ENCODE measurements at regions not wholly inside any gene's neighbourhood (a gene's known extent, or its start where the extent isn't known, plus 50 kb on each side); places are given as distances from the start of the nearest gene placed in this dataset.

DNA sequence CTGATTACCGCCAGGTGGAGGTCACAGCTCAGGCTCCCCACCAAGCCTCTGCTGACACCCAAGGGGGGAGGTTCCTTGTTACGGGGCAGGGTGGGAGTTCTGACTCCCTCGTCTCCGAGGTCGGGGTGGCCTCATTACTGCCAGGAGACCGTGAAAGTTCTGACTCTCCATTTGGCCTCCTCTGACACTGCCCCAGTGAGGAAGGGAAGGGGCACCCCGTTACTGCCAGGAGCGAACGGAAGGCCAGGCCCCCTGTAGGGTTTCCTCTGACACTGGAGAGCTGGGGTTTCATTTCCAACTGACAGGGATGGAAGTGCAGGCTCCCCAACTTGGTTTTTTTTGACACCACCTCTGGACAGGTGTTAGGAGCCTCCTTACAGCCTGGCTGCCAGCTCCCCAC, 138.1 kb upstream of the EEPD1 start:
- DNase-seq, result no peak
- Mint-ChIP-seq H3K27ac (no peak overlapping the region), H3K9me3 (no peaks in the 10 kb centered on the region), H3K36me3 (ENCODE audit: low read depth) (no peaks in the 10 kb centered on the region), H3K27me3 (peaks cover 2% of the 10 kb centered on the region), H3K4me1 (no peaks in the 10 kb centered on the region), H3K4me3 (no peak overlapping the region)
- intact Hi-C loops (cut with micrococcal nuclease), result no loop called here

- Mint-ChIP-seq H3K27me3 (peaks cover 2% of the 10 kb centered on the region), H3K9me3 (no peaks in the 10 kb centered on the region)
- intact Hi-C loops (cut with micrococcal nuclease), result no loop called here
Measured at GRCh38 chr7:36015733-36016132, 137.3 kb upstream of the EEPD1 start.

GRCh38 chr7:36016648-36017047, 136.4 kb upstream of the EEPD1 start:
- H3K27me3 Mint-ChIP-seq, result peaks cover 2% of the 10 kb centered on the region
- no peaks in the 10 kb centered on the region for H3K9me3 Mint-ChIP-seq
- no peak for DNase-seq
- H3K27ac Mint-ChIP-seq, result no peak overlapping the region
- H3K4me1 Mint-ChIP-seq, result no peaks in the 10 kb centered on the region
- no peaks in the 10 kb centered on the region for H3K36me3 Mint-ChIP-seq (ENCODE audit: low read depth)
- intact Hi-C loops (cut with micrococcal nuclease), result no loop called here
- H3K4me3 Mint-ChIP-seq, result no peak overlapping the region

More at GRCh38 chr7:36015733-36016132, 137.3 kb upstream of the EEPD1 start:
- Mint-ChIP-seq H3K36me3 (ENCODE audit: low read depth) (no peaks in the 10 kb centered on the region), H3K4me3 (no peak overlapping the region), H3K4me1 (no peaks in the 10 kb centered on the region), H3K27ac (no peak overlapping the region)
- DNase-seq, result no peak

DNA sequence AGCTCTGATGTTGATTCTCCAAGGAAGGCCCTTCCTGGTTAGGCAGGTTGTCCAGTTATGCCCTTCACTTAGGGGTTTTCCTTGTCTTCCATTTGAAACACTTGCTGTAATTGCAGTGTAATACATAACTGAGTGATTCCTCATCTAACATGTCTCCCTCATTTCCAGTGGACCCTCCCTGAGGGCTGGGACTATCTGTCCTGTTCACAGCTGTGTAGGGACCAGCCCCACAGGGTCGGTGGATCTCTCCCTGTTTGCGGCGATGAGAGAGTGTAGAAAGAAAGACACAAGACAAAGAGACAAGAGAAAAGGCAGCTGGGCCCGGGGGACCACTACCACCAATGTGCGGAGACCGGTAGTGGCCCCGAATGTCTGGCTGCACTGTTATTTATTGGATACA, 135.9 kb upstream of the EEPD1 start:
- Mint-ChIP-seq H3K27ac (no peak overlapping the region), H3K4me3 (no peak overlapping the region), H3K36me3 (ENCODE audit: low read depth) (no peaks in the 10 kb centered on the region), H3K9me3 (no peaks in the 10 kb centered on the region), H3K4me1 (no peaks in the 10 kb centered on the region), H3K27me3 (peaks cover 2% of the 10 kb centered on the region)
- intact Hi-C loops (cut with micrococcal nuclease), result no loop called here
- no peak for DNase-seq

- Mint-ChIP-seq H3K36me3 (ENCODE audit: low read depth) (no peaks in the 10 kb centered on the region), H3K4me1 (no peaks in the 10 kb centered on the region), H3K4me3 (no peak overlapping the region), H3K9me3 (no peaks in the 10 kb centered on the region), H3K27ac (no peak overlapping the region), H3K27me3 (peaks cover 4% of the 10 kb centered on the region)
- intact Hi-C loops (cut with micrococcal nuclease), result no loop called here
- no peak for DNase-seq
Measured at GRCh38 chr7:36018816-36019484, 134.1 kb upstream of the EEPD1 start.

DNA sequence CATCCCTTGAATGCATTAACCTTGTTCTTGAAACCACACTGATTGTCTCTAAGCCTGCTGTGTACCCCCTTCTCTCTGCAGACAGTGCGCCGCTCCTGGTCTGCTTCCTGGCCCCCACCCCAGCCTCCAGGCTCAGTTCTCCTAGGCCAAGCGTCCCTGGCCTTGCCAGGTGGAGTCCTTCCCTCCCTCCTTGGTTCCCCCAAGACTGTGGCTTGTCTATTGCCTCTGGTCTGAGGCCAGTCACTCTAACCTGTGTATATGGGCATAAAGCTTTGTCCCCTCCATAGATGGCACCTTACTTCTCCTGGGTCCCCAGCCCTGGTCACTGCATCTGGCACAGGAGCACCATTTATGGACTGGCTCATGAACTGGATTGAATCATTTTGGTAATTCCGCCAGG, 133.5 kb upstream of the EEPD1 start:
- intact Hi-C loops (cut with micrococcal nuclease), result no loop called here
- no peaks in the 10 kb centered on the region for H3K9me3 Mint-ChIP-seq
- no peaks in the 10 kb centered on the region for H3K4me1 Mint-ChIP-seq
- H3K27ac Mint-ChIP-seq, result no peak overlapping the region
- H3K36me3 Mint-ChIP-seq (ENCODE audit: low read depth), result no peaks in the 10 kb centered on the region
- H3K27me3 Mint-ChIP-seq, result peaks cover 4% of the 10 kb centered on the region
- no peak for DNase-seq
- H3K4me3 Mint-ChIP-seq, result no peak overlapping the region

- intact Hi-C loops (cut with micrococcal nuclease), result no loop called here
- Mint-ChIP-seq H3K36me3 (ENCODE audit: low read depth) (no peaks in the 10 kb centered on the region), H3K4me3 (no peak overlapping the region), H3K27ac (no peak overlapping the region), H3K9me3 (no peaks in the 10 kb centered on the region), H3K27me3 (peaks cover 8% of the 10 kb centered on the region), H3K4me1 (no peaks in the 10 kb centered on the region)
- DNase-seq, result no peak
Measured at GRCh38 chr7:36019980-36020379, 133.1 kb upstream of the EEPD1 start.

DNA sequence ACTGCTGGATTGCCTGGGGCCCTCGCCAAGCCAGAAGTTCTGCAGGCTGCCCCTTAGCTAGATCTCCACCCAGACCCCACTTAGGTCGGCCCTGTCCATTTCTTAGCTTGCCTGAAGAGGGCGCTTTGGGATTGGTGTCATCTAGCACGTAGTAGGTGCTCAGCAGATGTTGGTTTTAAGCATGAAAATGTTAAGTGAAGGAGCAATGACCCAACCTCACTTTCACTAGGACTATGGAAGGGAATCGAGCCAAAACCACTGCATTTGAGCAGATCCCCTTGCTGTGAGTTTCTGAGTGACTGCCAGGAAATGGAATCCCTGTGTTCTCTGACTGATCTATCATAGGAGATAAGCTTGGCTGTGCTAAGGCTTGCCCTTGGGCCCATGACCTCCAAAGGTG, 131.7 kb upstream of the EEPD1 start:
- Mint-ChIP-seq H3K9me3 (no peaks in the 10 kb centered on the region), H3K4me1 (no peaks in the 10 kb centered on the region), H3K27ac (no peak overlapping the region), H3K27me3 (peaks cover 11% of the 10 kb centered on the region), H3K4me3 (no peak overlapping the region), H3K36me3 (ENCODE audit: low read depth) (no peaks in the 10 kb centered on the region)
- no peak for DNase-seq
- intact Hi-C loops (cut with micrococcal nuclease), result no loop called here

DNA sequence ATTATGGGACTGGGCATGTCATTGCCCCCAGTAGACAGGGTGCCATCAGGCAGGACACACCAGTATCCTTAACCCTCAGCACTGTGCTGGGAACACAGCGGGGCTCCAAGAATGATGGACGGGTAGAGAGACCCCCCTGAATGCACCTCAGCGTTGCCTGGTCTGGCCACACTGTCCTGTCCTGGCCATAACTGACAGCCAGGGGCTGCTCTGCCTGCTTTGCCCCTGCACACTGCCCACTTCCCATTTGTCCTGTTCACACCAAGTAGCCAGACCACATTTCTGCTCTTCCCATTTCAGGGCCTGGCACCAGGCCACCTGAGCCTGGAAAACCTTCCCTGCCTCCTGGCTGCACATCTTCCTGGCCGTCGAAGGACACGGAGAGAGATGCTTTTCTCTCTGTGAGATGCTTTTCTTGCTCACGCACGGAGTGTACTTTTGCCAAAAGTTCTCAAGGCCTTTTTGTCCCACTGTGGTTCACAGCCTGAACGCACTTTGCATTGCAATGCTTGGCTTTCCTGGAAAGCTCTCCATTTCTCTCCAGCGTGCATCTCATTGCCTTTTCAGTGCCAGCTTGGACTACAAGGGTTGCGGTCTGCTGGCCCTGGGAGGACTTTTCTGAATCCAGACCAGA, 131.0 kb upstream of the EEPD1 start:
- Mint-ChIP-seq H3K36me3 (ENCODE audit: low read depth) (no peaks in the 10 kb centered on the region), H3K27me3 (peaks cover 12% of the 10 kb centered on the region), H3K4me3 (no peak overlapping the region), H3K4me1 (no peaks in the 10 kb centered on the region), H3K27ac (no peak overlapping the region), H3K9me3 (no peaks in the 10 kb centered on the region)
- intact Hi-C loops (cut with micrococcal nuclease), result no loop called here
- DNase-seq, result no peak

DNA sequence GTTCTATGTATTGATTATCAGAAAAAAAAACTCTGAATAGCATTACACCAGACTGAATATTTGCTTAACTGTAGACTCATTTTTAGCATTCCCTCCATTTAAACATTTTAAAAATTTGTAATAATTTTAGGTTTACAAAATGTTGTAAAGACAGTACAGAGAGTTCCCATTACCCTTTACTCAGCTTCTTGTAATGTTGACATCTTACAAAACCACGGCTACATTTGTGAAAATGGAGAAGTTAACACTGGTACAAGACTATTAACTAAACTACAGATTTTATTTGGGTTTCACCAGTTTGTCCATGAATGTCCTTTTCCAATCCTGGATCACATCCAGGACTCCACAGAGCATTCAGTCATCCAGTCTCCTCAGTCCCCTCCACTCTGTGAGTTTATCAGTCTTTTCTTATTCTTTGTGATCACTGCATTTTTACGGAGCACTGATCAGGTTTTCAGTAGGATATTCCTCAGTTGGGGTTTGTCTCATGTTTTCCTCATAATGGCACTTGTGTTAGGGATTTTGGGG, 130.0 kb upstream of the EEPD1 start:
- intact Hi-C loops (cut with micrococcal nuclease), result no loop called here
- no peak overlapping the region for H3K27ac Mint-ChIP-seq

GRCh38 chr7:36025190-36025589, 127.9 kb upstream of the EEPD1 start:
- peaks cover 17% of the 10 kb centered on the region for H3K27me3 Mint-ChIP-seq
- H3K36me3 Mint-ChIP-seq (ENCODE audit: low read depth), result no peaks in the 10 kb centered on the region
- intact Hi-C loops (cut with micrococcal nuclease), result no loop called here
- no peaks in the 10 kb centered on the region for H3K4me1 Mint-ChIP-seq
- H3K4me3 Mint-ChIP-seq, result no peak overlapping the region
- H3K9me3 Mint-ChIP-seq, result no peaks in the 10 kb centered on the region
- H3K27ac Mint-ChIP-seq, result no peak overlapping the region
- DNase-seq, result no peak

More for the DNA sequence above, 130.0 kb upstream of the EEPD1 start:
- DNase-seq, result no peak
- Mint-ChIP-seq H3K27me3 (peaks cover 15% of the 10 kb centered on the region), H3K36me3 (ENCODE audit: low read depth) (no peaks in the 10 kb centered on the region), H3K4me1 (no peaks in the 10 kb centered on the region), H3K9me3 (no peaks in the 10 kb centered on the region), H3K4me3 (no peak overlapping the region)

- H3K27me3 Mint-ChIP-seq, result peaks cover 25% of the 10 kb centered on the region
- no peaks in the 10 kb centered on the region for H3K4me1 Mint-ChIP-seq
- no peak overlapping the region for H3K27ac Mint-ChIP-seq
- H3K36me3 Mint-ChIP-seq (ENCODE audit: low read depth), result no peaks in the 10 kb centered on the region
- H3K9me3 Mint-ChIP-seq, result no peaks in the 10 kb centered on the region
- no peak overlapping the region for H3K4me3 Mint-ChIP-seq
- intact Hi-C loops (cut with micrococcal nuclease), result no loop called here
- DNase-seq, result no peak
Measured at GRCh38 chr7:36029311-36029710, 123.7 kb upstream of the EEPD1 start.

DNA sequence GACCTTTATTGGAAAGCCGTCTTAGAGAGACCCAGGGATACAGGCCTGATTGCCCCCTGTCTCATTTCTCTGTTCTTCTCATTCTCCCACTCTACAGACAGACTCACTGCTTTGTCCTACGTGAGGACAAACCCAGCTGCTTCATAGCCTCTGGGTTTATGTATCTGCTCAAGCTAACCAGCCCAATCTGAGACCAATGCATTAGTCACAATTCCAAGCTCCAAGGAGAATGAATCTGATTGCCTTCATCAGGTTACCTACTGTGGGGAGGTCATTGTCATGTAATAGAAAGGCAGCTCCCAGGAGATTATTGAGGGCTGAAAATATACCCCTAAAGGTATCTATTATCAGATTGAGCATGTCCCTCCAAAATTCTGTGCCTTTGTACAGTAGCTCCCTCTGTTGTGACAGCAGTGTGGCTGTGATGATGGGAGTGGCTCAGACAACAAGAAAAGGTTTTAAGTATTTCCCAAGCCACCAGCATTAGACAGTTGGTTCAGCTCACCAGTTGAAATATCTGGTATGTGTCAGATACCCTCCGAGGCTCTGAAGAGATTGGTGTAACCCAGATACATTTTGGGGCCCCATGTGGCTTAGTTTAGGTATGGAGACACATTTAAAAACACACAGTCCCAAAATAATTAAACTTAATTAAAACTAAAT, 123.1 kb upstream of the EEPD1 start:
- intact Hi-C loops (cut with micrococcal nuclease), result no loop called here
- Mint-ChIP-seq H3K4me3 (no peak overlapping the region), H3K27ac (no peak overlapping the region), H3K4me1 (no peaks in the 10 kb centered on the region), H3K36me3 (ENCODE audit: low read depth) (no peaks in the 10 kb centered on the region), H3K27me3 (peaks cover 21% of the 10 kb centered on the region), H3K9me3 (no peaks in the 10 kb centered on the region)
- no peak for DNase-seq

- intact Hi-C loops (cut with micrococcal nuclease), result no loop called here
- no peak overlapping the region for H3K4me3 Mint-ChIP-seq
- H3K27me3 Mint-ChIP-seq, result peaks cover 21% of the 10 kb centered on the region
Measured at GRCh38 chr7:36032361-36032818, 120.7 kb upstream of the EEPD1 start.

More at GRCh38 chr7:36032361-36032818, 120.7 kb upstream of the EEPD1 start:
- Mint-ChIP-seq H3K36me3 (ENCODE audit: low read depth) (no peaks in the 10 kb centered on the region), H3K27ac (no peak overlapping the region), H3K4me1 (no peaks in the 10 kb centered on the region), H3K9me3 (no peaks in the 10 kb centered on the region)
- no peak for DNase-seq
